ENCODE measurements at regions not wholly inside any gene's neighbourhood (a gene's known extent, or its start where the extent isn't known, plus 50 kb on each side); places are given as distances from the start of the nearest gene placed in this dataset.
"Not testable (repeated sequence)": the region's sequence is repeated elsewhere in the genome, so short reads cannot be mapped to it uniquely, and the experiment has no call there.

DNA sequence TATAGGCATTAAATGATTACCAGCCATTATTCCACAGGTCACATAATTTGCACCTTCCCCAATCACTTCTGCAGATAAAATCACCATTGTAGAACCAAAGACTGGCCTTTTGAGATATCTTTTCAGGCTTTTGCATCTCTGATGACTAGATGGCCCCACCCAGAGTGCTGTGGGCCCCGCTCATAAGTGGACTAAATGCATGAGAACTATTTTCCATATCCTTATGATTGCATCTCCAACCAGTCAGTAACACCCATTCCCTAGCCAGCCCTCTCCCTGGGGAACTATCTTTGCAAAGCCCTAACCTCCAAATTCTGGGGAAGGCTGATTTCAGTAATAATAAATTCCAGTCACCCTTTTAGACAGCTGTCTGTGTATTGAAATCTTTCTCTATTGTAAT, 53.5 kb upstream of the CDH9 start:
- no peak for FAIRE-seq
- CTCF ChIA-PET: no interaction called here
- no peak for DNase-seq (ENCODE audit: low read depth, low spot score)
- Histone ChIP-seq H4K20me1 (replicated peaks; ENCODE audit: control insufficient read depth, extremely low read depth, insufficient read depth, low read length) (no peaks in the 10 kb centered on the region), H3K9me1 (replicated peaks; ENCODE audit: control insufficient read depth, extremely low read depth, insufficient read depth, low read length) (no peaks in the 10 kb centered on the region), H3K9ac (replicated peaks; ENCODE audit: extremely low read depth, insufficient read depth, low read length) (no peak overlapping the region), H3K9me3 (replicated peaks; ENCODE audit: control insufficient read depth, insufficient read depth, low read length) (no peaks in the 10 kb centered on the region), H3K36me3 (ENCODE audit: control insufficient read depth in 2 of 2, extremely low read depth in 1 of 2, insufficient read depth in 2 of 2, low read length in 2 of 2) (no peaks in the 10 kb centered on the region), H3K27me3 (ENCODE audit: control insufficient read depth in 2 of 2, insufficient read depth in 2 of 2, low read length in 2 of 2) (no peaks in the 10 kb centered on the region), H3K79me2 (ENCODE audit: control insufficient read depth, insufficient read depth, low read length) (no peaks in the 10 kb centered on the region), H2AFZ (ENCODE audit: low read depth, low read length) (no peak overlapping the region), H3K27ac (ENCODE audit: insufficient read depth, low read depth, low read length) (no peak overlapping the region), H3K4me3 (replicated peaks in 1 of 3; ENCODE audit: insufficient read depth in 1 of 3, low read depth in 1 of 3, low read length in 3 of 3) (no peak overlapping the region), H3K4me2 (ENCODE audit: insufficient read depth, low read length) (no peak overlapping the region), H3K4me1 (ENCODE audit: control insufficient read depth, extremely low read depth, insufficient read depth, low read length) (no peaks in the 10 kb centered on the region)
- TF ChIP-seq POLR2A (IDR thresholded peaks at IDR 0.05; ENCODE audit: low read depth, low read length) (no peak), JUN (IDR thresholded peaks at IDR 0.05; ENCODE audit: borderline replicate concordance, insufficient read depth, insufficient read length, low read depth) (no peak), EZH2 (IDR thresholded peaks at IDR 0.05; ENCODE audit: borderline replicate concordance, low read depth, low read length, severe bottlenecking) (no peak), POLR2AphosphoS5 (IDR thresholded peaks at IDR 0.05; ENCODE audit: insufficient read depth, low read depth, low read length) (no peak), GATA2 (IDR thresholded peaks at IDR 0.05; ENCODE audit: insufficient read depth, insufficient read length, low read depth, low read length) (no peak), FOS (IDR thresholded peaks at IDR 0.05; ENCODE audit: borderline replicate concordance, insufficient read depth, low read length) (no peak), MYC (IDR thresholded peaks at IDR 0.05; ENCODE audit: low read depth, low read length) (no peak)
- TF ChIP-seq, protein P1, sequence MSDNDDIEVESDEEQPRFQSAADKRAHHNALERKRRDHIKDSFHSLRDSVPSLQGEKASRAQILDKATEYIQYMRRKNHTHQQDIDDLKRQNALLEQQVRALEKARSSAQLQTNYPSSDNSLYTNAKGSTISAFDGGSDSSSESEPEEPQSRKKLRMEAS (IDR thresholded peaks at IDR 0.05; ENCODE audit: insufficient read depth, insufficient read length): no peak
- TF ChIP-seq, protein P2, sequence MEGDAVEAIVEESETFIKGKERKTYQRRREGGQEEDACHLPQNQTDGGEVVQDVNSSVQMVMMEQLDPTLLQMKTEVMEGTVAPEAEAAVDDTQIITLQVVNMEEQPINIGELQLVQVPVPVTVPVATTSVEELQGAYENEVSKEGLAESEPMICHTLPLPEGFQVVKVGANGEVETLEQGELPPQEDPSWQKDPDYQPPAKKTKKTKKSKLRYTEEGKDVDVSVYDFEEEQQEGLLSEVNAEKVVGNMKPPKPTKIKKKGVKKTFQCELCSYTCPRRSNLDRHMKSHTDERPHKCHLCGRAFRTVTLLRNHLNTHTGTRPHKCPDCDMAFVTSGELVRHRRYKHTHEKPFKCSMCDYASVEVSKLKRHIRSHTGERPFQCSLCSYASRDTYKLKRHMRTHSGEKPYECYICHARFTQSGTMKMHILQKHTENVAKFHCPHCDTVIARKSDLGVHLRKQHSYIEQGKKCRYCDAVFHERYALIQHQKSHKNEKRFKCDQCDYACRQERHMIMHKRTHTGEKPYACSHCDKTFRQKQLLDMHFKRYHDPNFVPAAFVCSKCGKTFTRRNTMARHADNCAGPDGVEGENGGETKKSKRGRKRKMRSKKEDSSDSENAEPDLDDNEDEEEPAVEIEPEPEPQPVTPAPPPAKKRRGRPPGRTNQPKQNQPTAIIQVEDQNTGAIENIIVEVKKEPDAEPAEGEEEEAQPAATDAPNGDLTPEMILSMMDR (IDR thresholded peaks at IDR 0.05; ENCODE audit: extremely low read depth in 1 of 2, insufficient read depth in 1 of 2, low read depth in 1 of 2, low read length in 2 of 2): no peak
- BruUV-seq (replicated peaks): no TSS peak
- POLR2A ChIA-PET: no interaction called here
- intact Hi-C loops (cut with micrococcal nuclease): no loop called here
- dilution Hi-C loops (cut with MboI; ENCODE audit: extremely low pct_ligation_motif_present, low sequenced_read_pairs): no loop called here

DNA sequence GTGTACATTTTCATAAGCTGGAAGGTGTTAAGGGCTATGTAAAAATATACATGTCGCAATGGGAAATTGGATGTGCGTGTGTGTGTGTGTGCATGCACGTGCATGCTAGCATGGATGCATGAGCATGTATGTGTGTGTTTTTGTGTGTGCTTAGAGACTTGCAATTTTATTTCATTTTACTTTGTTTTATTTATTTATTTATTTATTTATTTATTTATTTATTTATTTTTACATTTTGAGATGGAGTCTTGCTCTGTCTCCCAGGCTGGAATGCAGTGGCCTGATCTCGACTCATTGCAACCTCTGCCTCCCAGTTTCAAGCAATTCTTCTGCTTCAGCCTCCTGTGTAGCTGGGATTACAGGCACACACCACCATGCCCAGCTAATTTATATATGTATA, 50.4 kb upstream of the CDH9 start:
- H3K4me2 ChIP-seq (ENCODE audit: insufficient read depth, low read length); CTCF ChIA-PET; H3K27ac ChIP-seq (ENCODE audit: insufficient read depth, low read depth, low read length); H3K9me1 ChIP-seq (replicated peaks; ENCODE audit: control insufficient read depth, extremely low read depth, insufficient read depth, low read length); H3K36me3 ChIP-seq (ENCODE audit: control insufficient read depth in 2 of 2, extremely low read depth in 1 of 2, insufficient read depth in 2 of 2, low read length in 2 of 2); FAIRE-seq; H3K4me1 ChIP-seq (ENCODE audit: control insufficient read depth, extremely low read depth, insufficient read depth, low read length); POLR2A ChIA-PET; dilution Hi-C loops (cut with MboI; ENCODE audit: extremely low pct_ligation_motif_present, low sequenced_read_pairs); intact Hi-C loops (cut with micrococcal nuclease); H3K9ac ChIP-seq (replicated peaks; ENCODE audit: extremely low read depth, insufficient read depth, low read length); H2AFZ ChIP-seq (ENCODE audit: low read depth, low read length); H3K27me3 ChIP-seq (ENCODE audit: control insufficient read depth in 2 of 2, insufficient read depth in 2 of 2, low read length in 2 of 2); DNase-seq (ENCODE audit: low read depth, low spot score); H3K9me3 ChIP-seq (replicated peaks; ENCODE audit: control insufficient read depth, insufficient read depth, low read length); BruUV-seq (replicated peaks); H3K79me2 ChIP-seq (ENCODE audit: control insufficient read depth, insufficient read depth, low read length); H3K4me3 ChIP-seq (replicated peaks in 1 of 3; ENCODE audit: insufficient read depth in 1 of 3, low read depth in 1 of 3, low read length in 3 of 3); H4K20me1 ChIP-seq (replicated peaks; ENCODE audit: control insufficient read depth, extremely low read depth, insufficient read depth, low read length): not testable (repeated sequence)

Data from endothelial cell of umbilical vein (primary cell).